ENCODE measurements at regions not wholly inside any gene's neighbourhood (a gene's known extent, or its start where the extent isn't known, plus 50 kb on each side); places are given as distances from the start of the nearest gene placed in this dataset.
"Not testable (repeated sequence)": the region's sequence is repeated elsewhere in the genome, so short reads cannot be mapped to it uniquely, and the experiment has no call there.

GRCh38 chr11:116328391-116328790, 444.4 kb downstream of the BUD13 start:
- no peak for TF ChIP-seq POLR2A (IDR thresholded peaks at IDR 0.05)
- TF ChIP-seq CTCF (IDR thresholded peaks at IDR 0.05): no peak
- TF ChIP-seq POLR2AphosphoS5 (IDR thresholded peaks at IDR 0.05): no peak
- TF ChIP-seq EP300 (IDR thresholded peaks at IDR 0.05): no peak
- Histone ChIP-seq H3K36me3 (no peaks in the 10 kb centered on the region), H3K27ac (no peak overlapping the region), H3K9me3 (no peaks in the 10 kb centered on the region), H3K4me3 (no peak overlapping the region), H3K4me1 (no peaks in the 10 kb centered on the region), H3K27me3 (no peaks in the 10 kb centered on the region)
- no peak for ATAC-seq
- WGBS, 2 donors (ENCODE audit: low coverage in 1 of 2): no CpG with 5 or more reads among the region's 4 CpGs

GRCh38 chr11:116326146-116326545, 446.6 kb downstream of the BUD13 start:
- Histone ChIP-seq H3K4me1 (no peaks in the 10 kb centered on the region), H3K9me3 (peaks cover 0 to 5% (median 0%) of the 10 kb centered on the region in 3 donors), H3K27ac (no peak overlapping the region), H3K27me3 (no peaks in the 10 kb centered on the region), H3K4me3 (no peak overlapping the region), H3K36me3 (no peaks in the 10 kb centered on the region)
- WGBS, 2 donors (ENCODE audit: low coverage in 1 of 2): no CpG with 5 or more reads among the region's 2 CpGs
- TF ChIP-seq POLR2AphosphoS5 (IDR thresholded peaks at IDR 0.05): no peak
- no peak for TF ChIP-seq POLR2A (IDR thresholded peaks at IDR 0.05)
- no peak for TF ChIP-seq CTCF (IDR thresholded peaks at IDR 0.05)
- no peak for TF ChIP-seq EP300 (IDR thresholded peaks at IDR 0.05)
- no peak for ATAC-seq

DNA sequence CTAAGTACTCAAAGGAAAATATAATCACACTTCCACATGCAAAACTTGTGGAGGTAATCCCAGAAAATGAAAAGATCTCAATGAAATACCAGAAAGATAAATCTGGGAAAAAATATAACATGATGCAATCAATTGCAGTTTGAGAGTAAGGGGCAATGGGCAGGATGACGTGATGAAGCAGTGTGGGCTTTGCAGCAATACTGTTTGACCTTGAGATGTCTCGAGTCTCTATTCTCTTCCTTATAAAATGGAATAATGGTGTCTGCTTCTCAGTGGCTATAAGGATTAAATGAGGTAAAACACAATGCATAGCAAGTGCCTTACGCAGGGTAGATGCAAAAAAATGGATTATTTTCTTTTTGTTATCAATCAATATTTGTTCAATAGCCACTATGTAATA, 447.5 kb downstream of the BUD13 start:
- Histone ChIP-seq H3K36me3 (no peaks in the 10 kb centered on the region), H3K9me3 (peaks cover 0 to 12% (median 0%) of the 10 kb centered on the region in 3 donors), H3K4me1 (no peaks in the 10 kb centered on the region), H3K27ac (no peak overlapping the region), H3K27me3 (no peaks in the 10 kb centered on the region), H3K4me3 (no peak overlapping the region)
- WGBS, 2 donors (ENCODE audit: low coverage in 1 of 2): 61 to 78% methylated on average over 2 to 3 of the region's 3 CpGs
- no peak for TF ChIP-seq POLR2AphosphoS5 (IDR thresholded peaks at IDR 0.05)
- TF ChIP-seq CTCF (IDR thresholded peaks at IDR 0.05): no peak
- TF ChIP-seq EP300 (IDR thresholded peaks at IDR 0.05): no peak
- no peak for TF ChIP-seq POLR2A (IDR thresholded peaks at IDR 0.05)
- no peak for ATAC-seq

GRCh38 chr11:116324077-116324476, 448.7 kb downstream of the BUD13 start:
- 93 to 96% methylated on average over 5 to 6 of the region's 6 CpGs for WGBS, 2 donors (ENCODE audit: low coverage in 1 of 2)
- not testable (repeated sequence) for H3K27me3 ChIP-seq, H3K4me1 ChIP-seq, ATAC-seq, H3K27ac ChIP-seq, H3K36me3 ChIP-seq, H3K4me3 ChIP-seq
- H3K9me3 ChIP-seq: peaks cover 0 to 12% (median 0%) of the 10 kb centered on the region in 3 donors

DNA sequence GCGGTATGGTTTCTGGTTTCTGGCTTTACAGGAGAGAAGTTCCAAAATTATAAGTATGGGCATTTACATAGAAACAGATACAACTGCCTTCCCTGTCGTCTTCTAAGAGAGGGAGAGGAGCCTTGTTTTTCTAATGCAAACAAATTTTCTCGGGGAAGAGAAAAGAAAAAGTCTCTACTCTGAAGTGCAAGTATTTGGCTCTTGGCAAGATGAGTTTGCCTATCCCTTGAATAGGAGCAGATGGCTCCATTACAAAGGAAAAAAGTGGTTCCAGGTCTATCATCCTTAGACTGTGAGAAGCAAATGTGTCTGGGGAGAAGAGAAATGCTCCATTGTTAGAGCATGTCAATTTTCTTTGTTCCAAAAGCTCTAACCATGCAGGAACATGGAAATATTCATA, 455.6 kb downstream of the BUD13 start:
- Histone ChIP-seq H3K9me3 (peaks cover 0 to 12% (median 0%) of the 10 kb centered on the region in 3 donors), H3K4me3 (no peak overlapping the region), H3K4me1 (peaks cover 0 to 19% (median 14%) of the 10 kb centered on the region in 3 donors), H3K27me3 (no peaks in the 10 kb centered on the region), H3K36me3 (no peaks in the 10 kb centered on the region), H3K27ac (no peak overlapping the region)
- ATAC-seq: no peak
- WGBS, 2 donors (ENCODE audit: low coverage in 1 of 2): 55 to 63% methylated on average over 3 of the region's 3 CpGs
- no peak for TF ChIP-seq POLR2A (IDR thresholded peaks at IDR 0.05)
- TF ChIP-seq CTCF (IDR thresholded peaks at IDR 0.05): no peak
- TF ChIP-seq EP300 (IDR thresholded peaks at IDR 0.05): no peak
- TF ChIP-seq POLR2AphosphoS5 (IDR thresholded peaks at IDR 0.05): no peak

Data from gastroesophageal sphincter (tissue), 4 donors.